Peyer's patch (tissue), 4 donors: ENCODE measurements at regions not wholly inside any gene's neighbourhood (a gene's known extent, or its start where the extent isn't known, plus 50 kb on each side); places are given as distances from the start of the nearest gene placed in this dataset.
A peak's percentile ranks its signal among the peaks of the same experiment; 100 is the strongest.

Experiments used
- DNase-seq, 3 donors: peaks; one replicate each; pipeline ENCODE4 v3.0.0-alpha.2; 2017 to 2019
- H3K27ac ChIP-seq, 4 donors: fragments of 200-600 bp; sonication (generic); one replicate each; pipeline ENCODE4 v1.5.1; 2016 to 2019
- H3K27me3 ChIP-seq, 2 donors: fragments of 200-600 bp; sonication (generic); one replicate each; pipeline ENCODE4 v1.5.1; 2019
- H3K36me3 ChIP-seq, 3 donors: fragments of 200-600 bp; sonication (generic); one replicate each; pipeline ENCODE4 v1.5.1; 2016 to 2019
- H3K4me1 ChIP-seq, 4 donors: fragments of 200-600 bp; sonication (generic); one replicate each; pipeline ENCODE4 v1.5.1; 2016 to 2019
- H3K4me3 ChIP-seq, 4 donors: fragments of 200-600 bp; sonication (generic); 1 replicate in 3 of 4; 2 replicates in 1 of 4; pipeline ENCODE4 v1.5.1; 2016 to 2019; ENCODE audit warnings: mild to moderate bottlenecking in 1 of 4
- H3K9me3 ChIP-seq, 4 donors: fragments of 200-600 bp; sonication (generic); one replicate each; pipeline ENCODE4 v1.5.1; 2016 to 2019; ENCODE audit warnings: mild to moderate bottlenecking in 1 of 4
- POLR2A ChIP-seq, 2 donors: fragments of 450-650 bp; IDR thresholded peaks; one replicate each; pipeline ENCODE4 v1.5.1; 2017; ENCODE audit warnings: antibody characterized with exemption in 2 of 2, mild to moderate bottlenecking in 2 of 2, moderate library complexity in 2 of 2
- TF ChIP-seq, protein P1 (sequence below), 6 experiments: fragments of 450-650 bp in 4 of 6; fragments of 200-600 bp in 2 of 6; sonication (generic) in 1 of 6; IDR thresholded peaks; one replicate each; pipeline ENCODE4 v1.5.1; 2017 to 2019; ENCODE audit warnings: antibody characterized with exemption in 6 of 6, mild to moderate bottlenecking in 3 of 6, moderate library complexity in 1 of 6

DNA sequence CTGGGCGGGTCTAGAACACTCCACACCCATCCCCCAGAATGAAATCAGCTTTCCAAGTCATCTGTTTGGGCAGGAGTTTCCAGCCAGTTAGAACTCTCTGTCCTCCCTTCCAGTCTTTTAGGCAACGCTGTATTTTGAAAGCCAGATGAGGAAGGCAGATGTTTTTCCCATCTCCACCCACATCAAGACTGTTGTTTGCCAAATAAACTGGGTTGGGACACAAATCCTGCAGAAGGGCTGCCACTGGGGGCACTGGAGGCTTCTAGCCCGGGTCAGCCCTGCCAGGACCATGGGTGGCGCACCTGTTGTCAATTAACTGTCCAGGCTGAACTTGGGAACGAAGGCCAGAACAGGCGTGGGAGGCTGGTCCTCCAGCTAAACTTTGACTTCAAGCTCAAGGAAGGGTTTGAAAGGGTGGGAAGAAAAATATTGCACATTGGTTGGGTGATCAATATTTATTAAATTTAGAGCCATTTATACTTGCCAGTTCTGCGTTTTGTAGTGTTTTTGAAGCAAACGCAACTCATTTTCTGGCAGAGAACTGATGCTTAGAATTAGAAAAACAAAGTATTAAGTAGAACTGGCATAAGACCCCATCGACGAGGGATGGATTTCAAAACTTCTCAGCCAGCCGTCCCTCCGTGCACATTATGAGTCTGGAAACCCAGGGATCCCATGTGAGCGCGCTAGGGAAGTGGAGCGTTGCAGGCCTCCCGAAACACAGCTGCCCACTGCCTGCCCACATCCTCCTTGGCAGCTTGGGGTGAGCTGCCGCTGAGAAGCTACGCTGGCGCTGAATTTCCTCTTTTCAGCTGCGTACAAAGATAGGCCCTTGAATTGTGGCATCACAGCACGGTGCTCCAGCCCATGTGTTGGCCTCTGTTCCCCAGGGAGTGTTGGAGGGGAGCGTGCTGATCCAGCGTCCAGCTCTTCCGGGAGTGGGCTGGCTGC lies 297.4 kb downstream of the QKI start:
- Histone ChIP-seq H3K4me1 (peaks cover 0 to 25% (median 11%) of the 10 kb centered on the region in 4 donors), H3K4me3 (no peak overlapping the region), H3K9me3 (no peaks in the 10 kb centered on the region), H3K27ac (peak overlapping the region in 2 of 4 donors; percentile 19 to 63), H3K27me3 (no peaks in the 10 kb centered on the region), H3K36me3 (no peaks in the 10 kb centered on the region)
- peak in 2 of 3 donors; percentile 78 to 83 for DNase-seq
- TF ChIP-seq POLR2A (IDR thresholded peaks at IDR 0.05): no peak
- TF ChIP-seq, protein P1, sequence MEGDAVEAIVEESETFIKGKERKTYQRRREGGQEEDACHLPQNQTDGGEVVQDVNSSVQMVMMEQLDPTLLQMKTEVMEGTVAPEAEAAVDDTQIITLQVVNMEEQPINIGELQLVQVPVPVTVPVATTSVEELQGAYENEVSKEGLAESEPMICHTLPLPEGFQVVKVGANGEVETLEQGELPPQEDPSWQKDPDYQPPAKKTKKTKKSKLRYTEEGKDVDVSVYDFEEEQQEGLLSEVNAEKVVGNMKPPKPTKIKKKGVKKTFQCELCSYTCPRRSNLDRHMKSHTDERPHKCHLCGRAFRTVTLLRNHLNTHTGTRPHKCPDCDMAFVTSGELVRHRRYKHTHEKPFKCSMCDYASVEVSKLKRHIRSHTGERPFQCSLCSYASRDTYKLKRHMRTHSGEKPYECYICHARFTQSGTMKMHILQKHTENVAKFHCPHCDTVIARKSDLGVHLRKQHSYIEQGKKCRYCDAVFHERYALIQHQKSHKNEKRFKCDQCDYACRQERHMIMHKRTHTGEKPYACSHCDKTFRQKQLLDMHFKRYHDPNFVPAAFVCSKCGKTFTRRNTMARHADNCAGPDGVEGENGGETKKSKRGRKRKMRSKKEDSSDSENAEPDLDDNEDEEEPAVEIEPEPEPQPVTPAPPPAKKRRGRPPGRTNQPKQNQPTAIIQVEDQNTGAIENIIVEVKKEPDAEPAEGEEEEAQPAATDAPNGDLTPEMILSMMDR (IDR thresholded peaks at IDR 0.05): no peak

- Histone ChIP-seq H3K9me3 (no peaks in the 10 kb centered on the region), H3K36me3 (no peaks in the 10 kb centered on the region), H3K27me3 (no peaks in the 10 kb centered on the region), H3K4me3 (no peak overlapping the region), H3K4me1 (peaks cover 0 to 25% (median 11%) of the 10 kb centered on the region in 4 donors), H3K27ac (peak overlapping the region in 3 of 4 donors; percentile 13 to 30 (median 14))
- TF ChIP-seq POLR2A (IDR thresholded peaks at IDR 0.05): no peak
- TF ChIP-seq, protein P1 (IDR thresholded peaks at IDR 0.05): no peak
- DNase-seq: no peak
These were observed 296.3 kb downstream of the QKI start for GRCh38 chr6:163710532-163711470.

GRCh38 chr6:163709693-163710092 lies 295.2 kb downstream of the QKI start:
- DNase-seq: no peak
- Histone ChIP-seq H3K36me3 (no peaks in the 10 kb centered on the region), H3K4me1 (peaks cover 0 to 25% (median 11%) of the 10 kb centered on the region in 4 donors), H3K27ac (peak overlapping the region in 1 of 4 donors; percentile 14), H3K4me3 (no peak overlapping the region), H3K27me3 (no peaks in the 10 kb centered on the region), H3K9me3 (no peaks in the 10 kb centered on the region)
- TF ChIP-seq POLR2A (IDR thresholded peaks at IDR 0.05): no peak
- TF ChIP-seq, protein P1 (IDR thresholded peaks at IDR 0.05): no peak

DNA sequence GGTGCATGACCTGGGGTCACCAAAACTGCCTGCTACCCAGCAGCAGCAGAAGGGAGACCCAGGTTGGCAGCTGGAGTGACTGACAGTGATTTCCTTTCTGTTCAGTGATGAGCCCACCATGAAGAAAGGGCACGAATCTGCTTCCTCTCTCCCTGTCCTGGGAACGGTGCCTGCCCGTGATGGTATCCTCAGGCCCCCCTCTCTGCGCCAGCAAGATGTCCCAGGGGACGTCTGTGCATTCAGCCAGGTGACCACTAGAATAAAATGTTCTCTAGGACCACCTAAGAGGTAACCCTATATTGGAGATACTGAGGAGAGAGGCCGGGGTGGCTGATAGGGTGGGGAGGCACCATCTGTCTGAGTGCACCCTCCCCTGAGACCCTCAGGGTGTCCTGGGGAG lies 294.7 kb downstream of the QKI start:
- Histone ChIP-seq H3K36me3 (no peaks in the 10 kb centered on the region), H3K4me1 (peaks cover 0 to 25% (median 11%) of the 10 kb centered on the region in 4 donors), H3K9me3 (no peaks in the 10 kb centered on the region), H3K4me3 (no peak overlapping the region), H3K27ac (peak overlapping the region in 1 of 4 donors; percentile 12), H3K27me3 (no peaks in the 10 kb centered on the region)
- TF ChIP-seq, protein P1 (IDR thresholded peaks at IDR 0.05): no peak
- TF ChIP-seq POLR2A (IDR thresholded peaks at IDR 0.05): no peak
- DNase-seq: no peak

- Histone ChIP-seq H3K4me3 (no peak overlapping the region), H3K36me3 (no peaks in the 10 kb centered on the region), H3K27me3 (no peaks in the 10 kb centered on the region), H3K4me1 (peaks cover 0 to 25% (median 11%) of the 10 kb centered on the region in 4 donors), H3K9me3 (no peaks in the 10 kb centered on the region), H3K27ac (no peak overlapping the region)
- no peak for DNase-seq
- TF ChIP-seq, protein P1 (IDR thresholded peaks at IDR 0.05): no peak
- TF ChIP-seq POLR2A (IDR thresholded peaks at IDR 0.05): no peak
These were observed 293.9 kb downstream of the QKI start for GRCh38 chr6:163708466-163708865.
